HUES64 (cell line): ENCODE measurements at regions not wholly inside any gene's neighbourhood (a gene's known extent, or its start where the extent isn't known, plus 50 kb on each side); places are given as distances from the start of the nearest gene placed in this dataset.

ENCODE experiments used
- H3K27ac ChIP-seq: 2 replicates; pipeline ENCODE4 v1.7.0; 2013; ENCODE audit warnings: low read depth, low read length, inconsistent platforms
- H3K27me3 ChIP-seq: 2 replicates; pipeline ENCODE4 v1.6.1; 2013; ENCODE audit warnings: mild to moderate bottlenecking, low read length; ENCODE audit not compliant: insufficient read depth
- H3K36me3 ChIP-seq: 2 replicates; pipeline ENCODE4 v1.6.1; 2013; ENCODE audit warnings: mild to moderate bottlenecking, low read length; ENCODE audit not compliant: insufficient read depth
- H3K4me1 ChIP-seq: 2 replicates; pipeline ENCODE4 v1.6.1; 2013; ENCODE audit warnings: mild to moderate bottlenecking, low read length, moderate library complexity; ENCODE audit not compliant: insufficient read depth
- H3K4me3 ChIP-seq: 2 replicates; pipeline ENCODE4 v1.5.1; 2013; ENCODE audit warnings: mild to moderate bottlenecking, low read length, moderate library complexity
- H3K9ac ChIP-seq: 2 replicates; pipeline ENCODE4 v1.6.1; 2013; ENCODE audit warnings: mild to moderate bottlenecking, low read depth, low read length
- H3K9me3 ChIP-seq: 2 replicates; pipeline ENCODE4 v1.6.1; 2013; ENCODE audit warnings: low read depth, low read length; ENCODE audit not compliant: insufficient read depth
- WGBS: fragments of 150-250, 120-280 bp; methylation state at CpG from one replicate; pipeline ENCODE4 v1.1.7; 2013; ENCODE audit warnings: missing lambda C conversion rate; 5-methylcytosine and 5-hydroxymethylcytosine counted together

DNA sequence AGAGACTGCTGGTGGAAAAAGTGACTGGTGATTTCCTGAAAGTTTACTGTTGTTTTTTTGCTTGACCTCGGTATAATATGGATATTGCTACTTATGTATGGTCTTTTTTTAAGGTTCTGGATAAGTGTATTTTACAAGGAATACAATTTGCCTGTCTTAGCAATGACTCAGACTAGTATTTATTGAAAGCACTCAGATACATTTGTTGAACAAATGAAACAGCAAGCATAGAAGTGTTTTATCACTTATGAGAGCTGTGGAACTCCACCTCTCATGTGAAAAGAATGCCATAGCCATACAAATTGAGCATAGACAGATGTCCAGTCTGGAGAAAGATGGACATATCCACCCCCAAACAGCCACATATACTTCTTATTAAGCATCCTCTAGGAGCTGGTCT lies 340.4 kb upstream of the FBXO33 start:
- H3K9ac ChIP-seq = no peak overlapping the region
- no peaks in the 10 kb centered on the region for H3K9me3 ChIP-seq
- no peaks in the 10 kb centered on the region for H3K36me3 ChIP-seq
- WGBS = 83% methylated on average over 1 of the region's 1 CpG
- H3K4me3 ChIP-seq = no peak overlapping the region
- H3K27me3 ChIP-seq = no peaks in the 10 kb centered on the region
- H3K4me1 ChIP-seq = peaks cover 15% of the 10 kb centered on the region; the same call in 1 of the 2 replicates
- no peak overlapping the region for H3K27ac ChIP-seq

DNA sequence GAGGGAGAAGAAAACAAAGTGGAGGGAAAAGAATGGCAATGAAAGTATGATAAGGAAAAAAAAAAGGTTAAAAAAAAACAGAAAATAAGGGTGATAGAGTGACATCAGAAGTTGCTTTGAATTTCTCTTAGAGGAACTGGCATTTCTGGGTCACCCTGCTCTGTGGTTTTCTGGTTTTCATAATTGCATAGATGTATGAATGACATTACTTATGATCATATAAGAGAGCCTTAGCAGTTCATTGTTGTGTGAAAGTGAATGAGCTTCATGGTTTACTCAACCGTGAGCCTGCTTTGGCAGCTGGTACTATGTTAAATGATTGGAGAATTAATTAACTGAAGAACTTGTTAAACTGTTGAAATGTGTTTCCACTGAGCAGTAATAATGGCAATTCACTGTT lies 336.4 kb upstream of the FBXO33 start:
- Histone ChIP-seq H3K9ac (no peak overlapping the region), H3K4me3 (no peak overlapping the region), H3K27me3 (no peaks in the 10 kb centered on the region), H3K9me3 (no peaks in the 10 kb centered on the region), H3K27ac (no peak overlapping the region), H3K36me3 (no peaks in the 10 kb centered on the region), H3K4me1 (peaks cover 12% of the 10 kb centered on the region; the same call in 1 of the 2 replicates)
- 90% methylated on average over 1 of the region's 1 CpG for WGBS

DNA sequence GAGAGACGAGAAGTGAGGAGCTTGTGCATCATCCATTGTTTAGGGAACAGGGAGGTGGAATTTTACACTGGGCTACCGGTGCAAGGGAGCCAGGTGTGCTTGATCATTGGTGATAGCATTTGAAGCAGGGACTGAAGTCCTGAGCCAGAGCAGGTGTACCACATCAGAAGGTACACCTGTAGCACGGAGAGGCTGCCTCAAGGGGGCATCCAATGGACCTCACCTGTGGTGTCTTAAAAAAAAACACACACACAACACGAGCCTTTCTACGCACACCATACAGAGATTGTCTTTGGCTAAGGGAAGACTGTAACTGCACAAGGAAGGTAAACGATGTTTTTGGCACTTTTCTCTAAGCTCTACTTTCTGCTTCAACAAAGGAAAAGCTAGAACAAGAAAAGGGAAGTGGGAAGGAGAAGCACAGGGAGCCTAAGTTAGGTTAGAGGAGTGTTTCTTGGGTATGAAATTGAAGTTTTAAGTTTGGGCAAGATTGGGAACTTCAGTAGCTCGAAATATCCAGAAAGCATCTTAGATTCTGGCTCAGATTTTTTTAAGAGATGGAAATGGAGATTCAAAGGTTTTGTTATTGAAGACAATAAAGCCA lies 334.3 kb upstream of the FBXO33 start:
- WGBS = 88% methylated on average over 7 of the region's 7 CpGs
- no peak overlapping the region for H3K4me3 ChIP-seq

DNA sequence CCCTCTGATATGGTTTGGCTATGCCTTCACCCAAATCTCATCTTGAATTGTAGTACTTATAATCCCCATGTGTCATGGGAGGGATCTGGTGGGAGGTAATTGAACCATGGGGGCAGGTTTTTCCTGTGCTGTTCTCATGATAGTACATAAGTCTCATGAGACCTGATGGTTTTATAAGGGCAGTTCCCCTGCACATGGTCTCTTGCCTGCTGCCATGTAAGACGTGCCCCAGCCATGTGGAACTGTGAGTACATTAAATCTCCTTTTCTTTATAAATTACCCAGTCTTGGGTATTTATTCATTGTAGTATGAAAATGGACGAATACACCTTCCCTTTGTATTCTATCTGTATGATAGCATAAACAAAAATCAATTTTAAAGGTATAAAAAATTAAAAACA lies 333.4 kb upstream of the FBXO33 start:
- Histone ChIP-seq H3K27ac (no peak overlapping the region), H3K9me3 (no peaks in the 10 kb centered on the region), H3K36me3 (no peaks in the 10 kb centered on the region), H3K4me3 (no peak overlapping the region), H3K27me3 (no peaks in the 10 kb centered on the region), H3K4me1 (no peaks in the 10 kb centered on the region), H3K9ac (no peak overlapping the region)
- no CpG with 5 or more reads among the region's 2 CpGs for WGBS

More for the DNA sequence above, 334.3 kb upstream of the FBXO33 start:
- Histone ChIP-seq H3K36me3 (no peaks in the 10 kb centered on the region), H3K9ac (no peak overlapping the region), H3K9me3 (no peaks in the 10 kb centered on the region), H3K27ac (no peak overlapping the region), H3K4me1 (no peaks in the 10 kb centered on the region), H3K27me3 (no peaks in the 10 kb centered on the region)

DNA sequence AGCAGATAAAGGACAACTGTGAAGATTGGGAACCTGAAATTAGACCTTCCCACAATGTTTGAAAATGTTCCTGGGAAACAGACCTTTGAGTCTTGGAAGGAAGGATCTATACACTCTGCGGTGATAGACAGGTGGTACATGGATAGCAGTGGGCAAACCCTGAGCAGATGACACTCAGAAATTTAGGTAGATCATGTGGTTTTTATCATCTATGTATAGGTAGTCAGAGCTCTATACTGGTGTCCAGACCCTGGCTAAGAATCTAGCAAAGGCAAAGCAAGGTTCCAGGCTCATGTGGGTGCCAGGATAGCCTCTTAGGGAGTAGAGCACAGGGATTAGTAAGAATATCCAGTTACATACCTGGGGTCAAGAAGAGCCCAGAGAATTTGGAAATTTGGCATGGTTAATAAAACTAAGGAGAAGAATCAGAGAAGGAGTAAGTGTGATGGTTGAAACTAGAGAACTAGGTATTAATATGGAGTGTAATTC lies 331.2 kb upstream of the FBXO33 start:
- no peak overlapping the region for H3K27ac ChIP-seq
- WGBS = 97% methylated on average over 1 of the region's 1 CpG
- no peaks in the 10 kb centered on the region for H3K36me3 ChIP-seq
- no peaks in the 10 kb centered on the region for H3K9me3 ChIP-seq
- no peaks in the 10 kb centered on the region for H3K27me3 ChIP-seq
- H3K4me1 ChIP-seq = no peaks in the 10 kb centered on the region
- H3K9ac ChIP-seq = no peak overlapping the region
- H3K4me3 ChIP-seq = no peak overlapping the region

DNA sequence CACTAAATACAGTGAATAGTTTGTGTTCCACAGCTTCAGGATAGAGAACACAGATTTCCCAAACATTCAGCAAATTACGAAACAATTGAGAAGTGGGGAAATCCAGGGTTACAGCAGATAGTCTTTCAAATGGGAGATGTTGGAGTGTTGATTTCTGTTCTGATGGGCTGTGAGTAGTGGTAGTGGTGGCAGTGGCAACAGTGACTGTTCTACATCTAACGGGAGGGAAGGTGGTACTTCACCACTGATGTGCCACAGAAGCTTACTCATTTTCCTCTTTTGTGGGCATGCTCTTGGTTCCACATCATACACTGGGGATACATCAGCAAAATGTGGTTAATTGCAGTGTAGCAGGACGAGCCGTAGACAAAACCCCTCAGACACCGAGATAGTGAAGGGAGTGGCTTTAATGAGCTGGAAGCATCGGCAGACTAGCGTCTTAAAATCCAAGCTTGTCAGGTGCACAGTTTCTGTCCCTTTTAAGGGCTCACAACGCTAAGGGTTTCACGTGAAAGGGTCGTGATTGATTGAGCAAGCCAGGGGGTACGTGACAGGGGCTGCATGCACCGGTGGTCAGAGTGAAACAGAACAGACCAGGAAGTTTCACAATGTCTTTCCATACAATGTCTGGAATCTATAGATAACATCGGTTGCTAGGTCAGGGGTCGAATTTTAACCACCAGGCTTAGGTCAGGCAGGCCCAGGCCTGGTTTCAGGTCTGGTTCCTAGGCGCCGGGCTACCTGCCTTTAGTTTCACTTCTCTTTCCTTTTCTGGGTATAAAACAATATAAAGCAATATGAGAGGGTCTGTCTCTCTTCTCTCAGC lies 330.6 kb upstream of the FBXO33 start:
- WGBS = 90% methylated on average over 16 of the region's 16 CpGs
- no peak overlapping the region for H3K27ac ChIP-seq

DNA sequence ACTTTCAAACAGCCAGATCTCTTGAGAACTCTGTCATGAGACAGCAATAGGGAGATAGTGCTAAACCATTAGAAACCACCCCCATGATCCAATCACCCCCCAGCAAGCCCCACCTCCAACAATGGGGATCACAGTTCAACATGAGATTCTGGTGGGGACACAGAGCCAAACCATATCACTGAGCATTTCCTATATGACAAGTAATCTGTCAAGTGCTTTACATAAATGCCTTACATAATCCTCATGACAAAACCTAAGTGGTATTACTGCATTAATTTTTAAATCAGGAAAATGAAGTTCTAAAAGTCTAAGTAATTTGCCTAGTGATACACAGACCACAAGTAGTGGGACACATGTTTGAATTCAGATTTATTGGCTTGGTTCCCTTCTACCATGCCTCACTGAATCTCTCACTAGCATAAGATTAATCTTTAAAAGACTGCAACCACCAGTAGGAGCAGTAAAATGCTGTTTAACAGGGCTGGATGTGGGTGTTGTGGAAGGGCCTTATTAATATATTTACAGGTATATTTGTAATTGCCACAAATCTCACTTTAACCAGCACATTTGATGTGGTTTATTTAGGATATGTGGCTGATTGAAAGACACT lies 323.1 kb upstream of the FBXO33 start:
- Histone ChIP-seq H3K36me3 (no peaks in the 10 kb centered on the region), H3K4me3 (no peak overlapping the region), H3K9me3 (no peaks in the 10 kb centered on the region), H3K9ac (no peak overlapping the region), H3K27ac (no peak overlapping the region), H3K27me3 (no peaks in the 10 kb centered on the region), H3K4me1 (no peaks in the 10 kb centered on the region)

More for the DNA sequence above, 330.6 kb upstream of the FBXO33 start:
- H3K4me1 ChIP-seq = no peaks in the 10 kb centered on the region
- no peaks in the 10 kb centered on the region for H3K9me3 ChIP-seq
- H3K36me3 ChIP-seq = no peaks in the 10 kb centered on the region
- H3K9ac ChIP-seq = no peak overlapping the region
- no peak overlapping the region for H3K4me3 ChIP-seq
- no peaks in the 10 kb centered on the region for H3K27me3 ChIP-seq

DNA sequence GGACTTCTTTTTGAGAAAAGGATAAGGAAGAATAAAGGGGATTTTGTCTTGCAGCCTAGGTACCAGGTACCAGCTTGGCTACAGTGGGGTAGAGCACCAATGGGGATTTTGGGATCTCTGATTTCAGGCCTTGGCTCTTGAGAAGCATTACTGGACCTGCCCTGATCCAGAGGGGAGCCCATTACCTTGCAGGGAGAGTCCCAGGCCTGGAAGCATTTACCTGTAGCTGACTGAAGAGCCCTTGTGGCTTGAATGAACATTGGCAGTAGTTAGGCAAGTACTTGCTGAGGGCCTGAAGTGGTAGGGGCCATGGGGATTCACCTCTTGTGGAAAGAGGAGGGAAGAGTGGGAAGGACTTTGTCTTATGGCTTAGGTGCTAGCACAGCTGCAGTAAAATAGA lies 308.2 kb upstream of the FBXO33 start:
- Histone ChIP-seq H3K27me3 (no peaks in the 10 kb centered on the region), H3K27ac (no peak overlapping the region), H3K9ac (no peak overlapping the region), H3K36me3 (no peaks in the 10 kb centered on the region), H3K9me3 (no peaks in the 10 kb centered on the region), H3K4me1 (no peaks in the 10 kb centered on the region), H3K4me3 (no peak overlapping the region)

DNA sequence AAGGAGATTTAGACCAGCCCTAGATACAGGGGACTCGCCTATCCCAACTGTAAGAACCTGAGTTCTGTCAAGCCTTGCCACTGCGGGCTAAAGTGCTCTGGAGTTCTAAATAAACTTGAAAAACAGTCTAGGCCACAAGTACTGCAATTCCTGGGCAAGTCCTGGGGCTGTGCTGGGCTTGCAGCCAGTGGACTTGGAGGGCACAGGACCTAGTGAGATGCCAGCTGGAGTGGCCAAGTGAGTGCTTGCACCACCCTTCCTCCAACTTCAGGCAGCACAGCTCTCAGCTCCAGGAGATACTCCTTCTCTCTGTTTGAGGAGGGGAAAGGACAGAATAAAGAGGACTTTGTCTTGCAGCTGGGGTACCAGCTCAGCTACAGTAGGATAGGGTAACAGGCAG lies 307.6 kb upstream of the FBXO33 start:
- no peak overlapping the region for H3K27ac ChIP-seq
- no peak overlapping the region for H3K4me3 ChIP-seq

DNA sequence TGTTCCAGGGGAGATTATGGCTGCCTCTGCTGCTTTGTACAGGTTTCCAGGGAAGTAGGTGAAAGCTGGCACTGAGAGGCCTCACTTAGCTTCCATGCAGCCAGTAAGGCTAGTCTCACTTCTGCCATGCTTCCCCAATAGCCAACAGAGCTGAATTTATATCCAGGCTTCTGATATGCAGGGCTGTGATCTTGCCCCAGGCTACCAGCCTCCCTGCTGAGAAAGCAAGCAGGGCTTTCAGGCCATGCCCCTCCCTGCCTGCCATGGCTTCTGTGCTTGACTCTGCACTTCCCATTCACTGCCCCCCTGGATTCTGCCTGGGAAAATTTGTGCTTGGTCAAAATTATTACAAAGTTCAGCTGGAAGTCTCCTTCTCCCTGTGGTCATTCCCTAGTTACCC lies 302.1 kb upstream of the FBXO33 start:
- H3K27me3 ChIP-seq = no peaks in the 10 kb centered on the region
- peaks cover 6% of the 10 kb centered on the region; the same call in 1 of the 2 replicates for H3K4me1 ChIP-seq
- H3K27ac ChIP-seq = no peak overlapping the region
- H3K4me3 ChIP-seq = no peak overlapping the region
- H3K36me3 ChIP-seq = no peaks in the 10 kb centered on the region
- H3K9me3 ChIP-seq = 0 out of 2 replicates have a peak, but pooled peaks cover 2% of the 10 kb centered on the region
- H3K9ac ChIP-seq = no peak overlapping the region

More for the DNA sequence above, 307.6 kb upstream of the FBXO33 start:
- Histone ChIP-seq H3K9me3 (no peaks in the 10 kb centered on the region), H3K9ac (no peak overlapping the region), H3K36me3 (no peaks in the 10 kb centered on the region), H3K4me1 (peaks cover under 1% of the 10 kb centered on the region; the same call in 1 of the 2 replicates), H3K27me3 (no peaks in the 10 kb centered on the region)
- 93% methylated on average over 2 of the region's 2 CpGs for WGBS

DNA sequence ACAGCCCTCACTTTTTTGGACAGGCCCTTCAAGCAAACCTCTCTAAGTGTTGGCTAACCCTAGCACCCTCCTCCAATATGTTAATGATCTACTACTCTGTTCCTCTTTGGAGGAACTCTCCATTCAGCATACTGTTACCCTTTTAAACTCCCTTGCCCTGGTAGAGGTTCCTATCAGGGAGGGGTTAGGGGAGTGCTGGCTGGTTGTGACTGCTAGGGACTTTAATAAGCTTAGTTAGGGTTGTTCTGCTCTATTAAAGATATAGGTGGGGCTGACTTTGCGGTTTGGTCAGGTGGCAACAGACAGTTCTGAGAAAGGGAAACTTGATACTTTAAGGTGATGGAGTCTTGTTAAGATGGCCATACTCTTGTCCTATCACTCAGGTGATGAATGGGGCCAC lies 301.5 kb upstream of the FBXO33 start:
- WGBS = 90% methylated on average over 1 of the region's 1 CpG
- H3K27ac ChIP-seq = no peak overlapping the region

More for the DNA sequence above, 301.5 kb upstream of the FBXO33 start:
- Histone ChIP-seq H3K4me1 (peaks cover 6% of the 10 kb centered on the region; the same call in 1 of the 2 replicates), H3K9ac (no peak overlapping the region), H3K36me3 (no peaks in the 10 kb centered on the region), H3K9me3 (0 out of 2 replicates have a peak, but pooled peaks cover 2% of the 10 kb centered on the region), H3K4me3 (no peak overlapping the region), H3K27me3 (no peaks in the 10 kb centered on the region)
